BJ (cell line): ENCODE measurements at regions not wholly inside any gene's neighbourhood (a gene's known extent, or its start where the extent isn't known, plus 50 kb on each side); places are given as distances from the start of the nearest gene placed in this dataset.
"Not testable (repeated sequence)": the region's sequence is repeated elsewhere in the genome, so short reads cannot be mapped to it uniquely, and the experiment has no call there.

Experiments used
- CTCF ChIA-PET: fragments of 350-600 bp; formaldehyde crosslinking; extraction: SDS; loops from one replicate; lab custom pipeline; 2021; ENCODE audit warnings: antibody characterized with exemption, inconsistent platforms; lab: Yijun Ruan, JAX
- POLR2A ChIA-PET: fragments of 300-600 bp; sonication (Branson Sonifier 250); formaldehyde crosslinking; extraction: SDS; loops from one replicate; lab custom pipeline; 2021; ENCODE audit warnings: antibody characterized with exemption; lab: Charles Lee
- DNase-seq: peaks from one replicate; pipeline ENCODE4 v3.0.0-alpha.2; 2011; ENCODE audit warnings: low read depth
- H3K27me3 ChIP-seq: 2 replicates; pipeline ENCODE4 v1.6.0; 2011; ENCODE audit warnings: low read length; ENCODE audit not compliant: control insufficient read depth, insufficient read depth
- H3K36me3 ChIP-seq: 2 replicates; pipeline ENCODE4 v1.5.1; 2011; ENCODE audit warnings: low read length; ENCODE audit not compliant: control insufficient read depth, insufficient read depth
- H3K4me3 ChIP-seq: 2 replicates; pipeline ENCODE4 v1.5.1; 2011; ENCODE audit warnings: low read depth, mild to moderate bottlenecking, control low read depth, low read length
- CTCF ChIP-seq: IDR thresholded peaks from 2 replicates; pipeline ENCODE4 v1.5.1; 2011; ENCODE audit warnings: low read depth, mild to moderate bottlenecking, control low read depth, inconsistent platforms, low read length, moderate library complexity; ENCODE audit not compliant: insufficient read depth

DNA sequence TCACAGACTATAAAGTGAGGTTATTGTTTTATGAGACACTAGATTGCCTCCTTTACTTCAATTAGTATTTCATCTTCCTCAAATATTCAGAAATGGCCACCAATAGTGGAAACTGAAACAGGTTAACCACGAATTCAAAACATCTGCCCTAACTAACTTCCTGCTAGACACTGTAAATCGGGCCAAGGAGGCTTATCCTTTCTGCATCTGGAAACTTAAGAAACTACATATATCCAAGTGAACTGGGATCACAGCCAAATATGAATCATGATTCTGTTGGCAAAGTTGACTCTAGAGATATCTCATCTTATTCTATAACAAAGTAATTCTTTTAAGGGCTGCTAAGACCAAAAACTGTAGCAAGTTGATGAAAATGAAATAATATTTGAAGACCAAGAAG is 136.6 kb upstream of the ZC3H15 start:
- Histone ChIP-seq H3K27me3 (no peaks in the 10 kb centered on the region), H3K4me3 (no peak overlapping the region), H3K36me3 (no peaks in the 10 kb centered on the region)
- no peak for TF ChIP-seq CTCF
- POLR2A ChIA-PET: no interaction called here
- peak; percentile 31 for DNase-seq
- CTCF ChIA-PET: no interaction called here

DNA sequence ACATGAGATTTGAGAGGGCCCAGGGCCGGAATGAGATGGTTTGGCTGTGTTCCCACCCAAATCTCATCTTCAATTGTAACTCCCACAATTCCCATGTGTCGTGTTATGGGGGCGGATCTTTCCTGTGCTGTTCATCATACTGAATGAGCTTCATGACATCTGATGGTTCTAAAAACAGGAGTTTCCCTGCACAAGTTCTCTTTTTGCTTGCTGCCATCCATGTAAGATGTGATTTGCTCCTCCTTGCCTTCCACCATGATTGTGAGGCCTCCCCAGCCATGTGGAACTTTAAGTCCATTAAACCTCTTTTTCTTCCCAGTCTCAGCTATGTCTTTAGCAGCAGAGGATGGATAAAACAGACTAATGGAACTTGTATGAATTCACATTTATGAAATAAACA is 131.9 kb upstream of the ZC3H15 start:
- H3K36me3 ChIP-seq, H3K4me3 ChIP-seq, DNase-seq, POLR2A ChIA-PET, H3K27me3 ChIP-seq: not testable (repeated sequence)
- CTCF ChIA-PET: interaction anchor here (1.0 kb wide), 1 partner anchor 13 kb away, joined by 3 read pairs; no protein-coding TSS in a partner anchor

DNA sequence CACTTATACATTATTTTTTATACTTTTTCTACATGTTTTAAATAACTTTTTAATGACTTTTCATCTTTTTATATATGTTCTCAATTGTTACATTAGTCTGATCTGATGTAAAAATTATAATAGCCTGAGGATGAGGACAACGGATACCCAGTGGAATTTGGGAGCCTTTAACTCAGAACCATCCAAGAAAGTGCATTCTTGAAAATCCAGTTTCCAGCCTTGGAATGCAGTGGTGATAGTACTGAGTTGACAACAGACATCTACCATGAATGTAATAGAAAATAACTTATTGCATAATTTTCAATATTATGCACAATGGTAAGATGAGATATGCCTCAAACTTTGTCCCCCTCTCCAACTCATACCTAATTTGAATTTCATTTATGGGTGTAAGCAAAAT is 120.7 kb upstream of the ZC3H15 start:
- Histone ChIP-seq H3K27me3 (no peaks in the 10 kb centered on the region), H3K36me3 (no peaks in the 10 kb centered on the region), H3K4me3 (no peak overlapping the region)
- ChIA-PET CTCF (no interaction called here), POLR2A (no interaction called here)
- TF ChIP-seq CTCF: no peak
- no peak for DNase-seq

- Histone ChIP-seq H3K4me3 (no peak overlapping the region), H3K27me3 (no peaks in the 10 kb centered on the region), H3K36me3 (no peaks in the 10 kb centered on the region)
- DNase-seq: no peak
- ChIA-PET CTCF (no interaction called here), POLR2A (no interaction called here)
- no peak for TF ChIP-seq CTCF
These were observed 107.0 kb upstream of the ZC3H15 start for GRCh38 chr2:186379052-186379451.

- TF ChIP-seq CTCF: no peak
- no peaks in the 10 kb centered on the region for H3K36me3 ChIP-seq
- no peak for DNase-seq
- H3K27me3 ChIP-seq: no peaks in the 10 kb centered on the region
- CTCF ChIA-PET: no interaction called here
- POLR2A ChIA-PET: no interaction called here
- no peak overlapping the region for H3K4me3 ChIP-seq
These were observed 105.3 kb upstream of the ZC3H15 start for GRCh38 chr2:186380805-186381204.

GRCh38 chr2:186381573-186381972 is 104.5 kb upstream of the ZC3H15 start:
- H3K36me3 ChIP-seq: no peaks in the 10 kb centered on the region
- ChIA-PET POLR2A (no interaction called here), CTCF (interaction anchor here (0.7 kb wide), 1 partner anchor 51 kb away, joined by 3 read pairs; no protein-coding TSS in a partner anchor)
- DNase-seq: no peak
- H3K4me3 ChIP-seq: no peak overlapping the region
- no peaks in the 10 kb centered on the region for H3K27me3 ChIP-seq
- no peak for TF ChIP-seq CTCF
